NCI-H526 treated with DMSO at 0.1 percent for 48 hours (cell line): ENCODE measurements at regions not wholly inside any gene's neighbourhood (a gene's known extent, or its start where the extent isn't known, plus 50 kb on each side); places are given as distances from the start of the nearest gene placed in this dataset.

Source experiments
- DNase-seq: peaks from one replicate; lab custom pipeline; 2025; lab: John Stamatoyannopoulos, UW

- no peak for DNase-seq
Measured at GRCh38 chr17:79218825-79219200, 144.2 kb downstream of the ENGASE start.

GRCh38 chr17:79218175-79218824 lies 143.7 kb downstream of the ENGASE start:
- DNase-seq = no peak

- DNase-seq = no peak
Measured at GRCh38 chr17:79217473-79218135, 143.0 kb downstream of the ENGASE start.

- no peak for DNase-seq
Measured at GRCh38 chr17:79216826-79217225, 142.2 kb downstream of the ENGASE start.

- no peak for DNase-seq
Measured at GRCh38 chr17:79216391-79216790, 141.8 kb downstream of the ENGASE start.

GRCh38 chr17:79215631-79216030 lies 141.0 kb downstream of the ENGASE start:
- DNase-seq = no peak

GRCh38 chr17:79214940-79215604 lies 140.4 kb downstream of the ENGASE start:
- DNase-seq = no peak

GRCh38 chr17:79214459-79214858 lies 139.8 kb downstream of the ENGASE start:
- DNase-seq = no peak

GRCh38 chr17:79213305-79213704 lies 138.7 kb downstream of the ENGASE start:
- no peak for DNase-seq

- no peak for DNase-seq
Measured at GRCh38 chr17:79212149-79213087, 137.8 kb downstream of the ENGASE start.

- DNase-seq = no peak
Measured at GRCh38 chr17:79211061-79211770, 136.6 kb downstream of the ENGASE start.

- no peak for DNase-seq
Measured at GRCh38 chr17:79210638-79211037, 136.0 kb downstream of the ENGASE start.

- no peak for DNase-seq
Measured at GRCh38 chr17:79207960-79208359, 133.3 kb downstream of the ENGASE start.

- no peak for DNase-seq
Measured at GRCh38 chr17:79205688-79206205, 131.1 kb downstream of the ENGASE start.

GRCh38 chr17:79204261-79204660 lies 129.6 kb downstream of the ENGASE start:
- no peak for DNase-seq

GRCh38 chr17:79203657-79204056 lies 129.0 kb downstream of the ENGASE start:
- no peak for DNase-seq

- no peak for DNase-seq
Measured at GRCh38 chr17:79203016-79203415, 128.4 kb downstream of the ENGASE start.

GRCh38 chr17:79202480-79202879 lies 127.9 kb downstream of the ENGASE start:
- DNase-seq = no peak

GRCh38 chr17:79201536-79202227 lies 127.1 kb downstream of the ENGASE start:
- DNase-seq = no peak

GRCh38 chr17:79201119-79201518 lies 126.5 kb downstream of the ENGASE start:
- no peak for DNase-seq

- DNase-seq = no peak
Measured at GRCh38 chr17:79196913-79197312, 122.3 kb downstream of the ENGASE start.
